Activated B cell treated with CpG ODN at 0.5 μM for 24 hours (primary cell): ENCODE measurements at regions not wholly inside any gene's neighbourhood (a gene's known extent, or its start where the extent isn't known, plus 50 kb on each side); places are given as distances from the start of the nearest gene placed in this dataset.

ENCODE experiments used
- ATAC-seq: fragments of 200-7000 bp; cut with Tn5 transposase; one replicate; pipeline ENCODE4 v1.10.0; 2021; ENCODE audit warnings: low read depth, mild to moderate bottlenecking, moderate library complexity
- CTCF ChIA-PET: fragments of 350-600 bp; sonication (Branson Sonifier 250); formaldehyde crosslinking; loops from one replicate; lab custom pipeline; 2021; ENCODE audit warnings: antibody characterized with exemption; lab: Charles Lee
- POLR2A ChIA-PET: fragments of 350-600 bp; sonication (Branson Sonifier 250); formaldehyde crosslinking; loops from one replicate; lab custom pipeline; 2021; ENCODE audit warnings: antibody characterized with exemption; lab: Charles Lee
- DNase-seq: peaks from one replicate; pipeline ENCODE4 v3.0.0; 2022
- H3K27ac Mint-ChIP-seq: one replicate; pipeline ENCODE4 v1.8.0; 2020; ENCODE audit warnings: mixed read lengths
- H3K27me3 Mint-ChIP-seq: one replicate; pipeline ENCODE4 v1.8.0; 2021; ENCODE audit warnings: mixed read lengths
- H3K36me3 Mint-ChIP-seq: one replicate; pipeline ENCODE4 v1.8.0; 2021; ENCODE audit warnings: low read depth, mixed read lengths
- H3K4me1 Mint-ChIP-seq: one replicate; pipeline ENCODE4 v1.8.0; 2021; ENCODE audit warnings: mixed read lengths
- H3K4me3 Mint-ChIP-seq: one replicate; pipeline ENCODE4 v1.8.0; 2020; ENCODE audit warnings: mild to moderate bottlenecking, mixed read lengths
- H3K9me3 Mint-ChIP-seq: one replicate; pipeline ENCODE4 v1.8.0; 2020; ENCODE audit warnings: mixed read lengths
- CTCF ChIP-seq: fragments of 200-600 bp; IDR thresholded peaks from one replicate; pipeline ENCODE4 v1.8.0; 2022; ENCODE audit warnings: antibody characterized with exemption, mild to moderate bottlenecking
- intact Hi-C: fragments of 100-400 bp; cut with micrococcal nuclease; formaldehyde crosslinking; loops from one replicate; pipeline ENCODE4 v1.15.1; 2024

GRCh38 chr18:8948471-8949149 is 153.9 kb upstream of the NDUFV2 start:
- Mint-ChIP-seq H3K27me3 (no peaks in the 10 kb centered on the region), H3K4me3 (peak overlapping the region; percentile 11), H3K27ac (no peak overlapping the region), H3K36me3 (no peaks in the 10 kb centered on the region), H3K4me1 (peaks cover 78% of the 10 kb centered on the region), H3K9me3 (peaks cover 2% of the 10 kb centered on the region)
- no peak for DNase-seq
- intact Hi-C loops: no loop called here
- POLR2A ChIA-PET: no interaction called here
- CTCF ChIA-PET: no interaction called here
- no peak for ATAC-seq
- no peak for TF ChIP-seq CTCF

- no peak for TF ChIP-seq CTCF
- ChIA-PET CTCF (no interaction called here), POLR2A (no interaction called here)
- no peaks in the 10 kb centered on the region for H3K36me3 Mint-ChIP-seq
- H3K27ac Mint-ChIP-seq: no peak overlapping the region
- intact Hi-C loops: no loop called here
- no peaks in the 10 kb centered on the region for H3K27me3 Mint-ChIP-seq
- H3K4me1 Mint-ChIP-seq: peaks cover 76% of the 10 kb centered on the region
- ATAC-seq (no peak), DNase-seq (no peak)
- peaks cover 2% of the 10 kb centered on the region for H3K9me3 Mint-ChIP-seq
- peak overlapping the region; percentile 12 for H3K4me3 Mint-ChIP-seq
These were observed 153.3 kb upstream of the NDUFV2 start for GRCh38 chr18:8949206-8949605.

- Mint-ChIP-seq H3K27ac (peak overlapping the region; percentile 46), H3K4me3 (peak overlapping the region; percentile 17), H3K9me3 (peaks cover 2% of the 10 kb centered on the region), H3K27me3 (no peaks in the 10 kb centered on the region), H3K4me1 (peaks cover 72% of the 10 kb centered on the region), H3K36me3 (no peaks in the 10 kb centered on the region)
- CTCF ChIA-PET: no interaction called here
- POLR2A ChIA-PET: interaction anchor here (0.8 kb wide), 1 partner anchor 22 kb away, joined by 4 read pairs; no protein-coding TSS in a partner anchor
- TF ChIP-seq CTCF: no peak
- DNase-seq (no peak), ATAC-seq (peak; percentile 83)
- intact Hi-C loops: loop anchor here (5.0 kb wide), 1 partner anchor 39 kb away; no protein-coding TSS in a partner anchor
These were observed 151.0 kb upstream of the NDUFV2 start for GRCh38 chr18:8951491-8951890.

GRCh38 chr18:8952174-8952573 is 150.3 kb upstream of the NDUFV2 start:
- intact Hi-C loops: loop anchor here (5.0 kb wide), 1 partner anchor 40 kb away; no protein-coding TSS in a partner anchor
- TF ChIP-seq CTCF: no peak
- peaks cover 2% of the 10 kb centered on the region for H3K9me3 Mint-ChIP-seq
- no peaks in the 10 kb centered on the region for H3K27me3 Mint-ChIP-seq
- POLR2A ChIA-PET: interaction anchor here (0.6 to 0.8 kb wide), 2 partner anchors 21 to 110 kb away, joined by 3 to 4 read pairs; no protein-coding TSS in a partner anchor
- H3K27ac Mint-ChIP-seq: peak overlapping the region; percentile 46
- CTCF ChIA-PET: no interaction called here
- no peak for DNase-seq
- no peak for ATAC-seq
- no peaks in the 10 kb centered on the region for H3K36me3 Mint-ChIP-seq
- H3K4me1 Mint-ChIP-seq: peaks cover 75% of the 10 kb centered on the region
- peak overlapping the region; percentile 17 for H3K4me3 Mint-ChIP-seq

GRCh38 chr18:8952769-8953760 is 149.4 kb upstream of the NDUFV2 start:
- POLR2A ChIA-PET: interaction anchor here (0.6 kb wide), 1 partner anchor 109 kb away, joined by 3 read pairs; no protein-coding TSS in a partner anchor
- TF ChIP-seq CTCF: no peak
- intact Hi-C loops: loop anchor here (5.0 kb wide), 1 partner anchor 41 kb away; no protein-coding TSS in a partner anchor

More at GRCh38 chr18:8952769-8953760, 149.4 kb upstream of the NDUFV2 start:
- ATAC-seq: no peak
- Mint-ChIP-seq H3K4me1 (peaks cover 70% of the 10 kb centered on the region), H3K9me3 (peaks cover 2% of the 10 kb centered on the region), H3K27me3 (no peaks in the 10 kb centered on the region), H3K36me3 (no peaks in the 10 kb centered on the region), H3K4me3 (no peak overlapping the region), H3K27ac (peak overlapping the region; percentile 50)
- CTCF ChIA-PET: no interaction called here
- no peak for DNase-seq
